ENCODE measurements at regions not wholly inside any gene's neighbourhood (a gene's known extent, or its start where the extent isn't known, plus 50 kb on each side); places are given as distances from the start of the nearest gene placed in this dataset.

- no peaks in the 10 kb centered on the region for H3K36me3 ChIP-seq (ENCODE audit: control insufficient read depth, insufficient read depth, low read length)
- no peak for DNase-seq (ENCODE audit: extremely low read depth, insufficient read length)
- no peak overlapping the region for H3K4me3 ChIP-seq (replicated peaks; ENCODE audit: low read depth, low read length)
- no peaks in the 10 kb centered on the region for H3K27me3 ChIP-seq (replicated peaks; ENCODE audit: control insufficient read depth, insufficient read depth, low read length)
- TF ChIP-seq, protein P1, sequence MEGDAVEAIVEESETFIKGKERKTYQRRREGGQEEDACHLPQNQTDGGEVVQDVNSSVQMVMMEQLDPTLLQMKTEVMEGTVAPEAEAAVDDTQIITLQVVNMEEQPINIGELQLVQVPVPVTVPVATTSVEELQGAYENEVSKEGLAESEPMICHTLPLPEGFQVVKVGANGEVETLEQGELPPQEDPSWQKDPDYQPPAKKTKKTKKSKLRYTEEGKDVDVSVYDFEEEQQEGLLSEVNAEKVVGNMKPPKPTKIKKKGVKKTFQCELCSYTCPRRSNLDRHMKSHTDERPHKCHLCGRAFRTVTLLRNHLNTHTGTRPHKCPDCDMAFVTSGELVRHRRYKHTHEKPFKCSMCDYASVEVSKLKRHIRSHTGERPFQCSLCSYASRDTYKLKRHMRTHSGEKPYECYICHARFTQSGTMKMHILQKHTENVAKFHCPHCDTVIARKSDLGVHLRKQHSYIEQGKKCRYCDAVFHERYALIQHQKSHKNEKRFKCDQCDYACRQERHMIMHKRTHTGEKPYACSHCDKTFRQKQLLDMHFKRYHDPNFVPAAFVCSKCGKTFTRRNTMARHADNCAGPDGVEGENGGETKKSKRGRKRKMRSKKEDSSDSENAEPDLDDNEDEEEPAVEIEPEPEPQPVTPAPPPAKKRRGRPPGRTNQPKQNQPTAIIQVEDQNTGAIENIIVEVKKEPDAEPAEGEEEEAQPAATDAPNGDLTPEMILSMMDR (IDR thresholded peaks at IDR 0.05; ENCODE audit: insufficient read depth, low read length, poor library complexity, severe bottlenecking) = no peak
These were observed 1039.1 kb upstream of the TENM3 start for GRCh38 chr4:181204109-181204508.

- TF ChIP-seq, protein P1 (IDR thresholded peaks at IDR 0.05; ENCODE audit: insufficient read depth, low read length, poor library complexity, severe bottlenecking) = no peak
- no peaks in the 10 kb centered on the region for H3K27me3 ChIP-seq (replicated peaks; ENCODE audit: control insufficient read depth, insufficient read depth, low read length)
- H3K36me3 ChIP-seq (ENCODE audit: control insufficient read depth, insufficient read depth, low read length) = no peaks in the 10 kb centered on the region
- H3K4me3 ChIP-seq (replicated peaks; ENCODE audit: low read depth, low read length) = no peak overlapping the region
- DNase-seq (ENCODE audit: extremely low read depth, insufficient read length) = no peak
These were observed 1029.7 kb upstream of the TENM3 start for GRCh38 chr4:181213551-181213950.

DNA sequence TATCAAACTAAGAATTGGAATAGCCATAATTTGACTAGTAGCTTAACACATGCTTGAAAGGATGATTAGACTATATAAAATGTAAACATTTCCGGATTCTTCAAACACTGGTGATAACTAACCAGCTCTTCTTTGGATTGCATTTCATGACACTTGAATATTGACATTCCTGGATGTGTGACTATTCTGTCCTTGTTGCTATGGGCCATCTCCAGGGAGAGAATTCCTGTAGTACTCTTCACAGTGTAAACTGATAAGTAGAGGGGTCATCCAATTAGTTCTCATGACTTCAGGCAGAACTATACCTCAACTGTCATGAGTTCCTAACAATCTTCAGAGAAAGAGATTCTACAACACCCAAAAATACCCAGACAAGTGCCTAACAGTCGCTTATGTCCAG, 1026.7 kb upstream of the TENM3 start:
- no peaks in the 10 kb centered on the region for H3K27me3 ChIP-seq (replicated peaks; ENCODE audit: control insufficient read depth, insufficient read depth, low read length)
- H3K4me3 ChIP-seq (replicated peaks; ENCODE audit: low read depth, low read length) = no peak overlapping the region
- H3K36me3 ChIP-seq (ENCODE audit: control insufficient read depth, insufficient read depth, low read length) = no peaks in the 10 kb centered on the region
- TF ChIP-seq, protein P1 (IDR thresholded peaks at IDR 0.05; ENCODE audit: insufficient read depth, low read length, poor library complexity, severe bottlenecking) = no peak
- DNase-seq (ENCODE audit: extremely low read depth, insufficient read length) = no peak

DNA sequence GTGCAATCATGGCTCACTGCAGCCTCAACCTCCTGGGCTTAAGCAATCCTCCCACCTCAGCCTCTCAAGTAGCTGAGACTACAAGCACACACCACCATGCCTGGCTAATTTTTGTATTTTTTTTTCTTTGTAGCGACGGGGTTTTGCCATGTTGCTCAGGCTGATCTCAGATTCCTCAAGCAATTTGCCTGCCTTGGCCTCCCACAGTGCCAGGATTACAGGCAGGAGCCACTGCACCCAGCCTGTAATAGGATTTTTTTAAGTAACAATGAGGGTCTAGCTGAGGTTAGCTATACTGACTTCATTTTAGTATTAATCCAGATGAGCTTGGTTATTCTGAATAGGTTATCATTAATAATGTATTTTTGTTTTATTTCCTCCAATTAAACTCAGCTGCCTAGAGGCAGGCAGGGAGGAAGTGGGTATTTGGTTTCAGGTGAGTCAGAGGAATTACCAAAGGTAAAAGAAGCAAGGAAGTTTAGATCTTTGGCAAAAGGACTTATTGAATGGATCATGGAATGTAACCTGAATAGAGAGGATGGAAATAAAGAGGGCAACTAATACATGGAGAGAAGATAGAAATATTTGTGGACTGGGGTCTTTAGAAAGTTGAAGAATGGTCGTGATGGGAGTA, 1023.3 kb upstream of the TENM3 start:
- no peaks in the 10 kb centered on the region for H3K27me3 ChIP-seq (replicated peaks; ENCODE audit: control insufficient read depth, insufficient read depth, low read length)
- no peak overlapping the region for H3K4me3 ChIP-seq (replicated peaks; ENCODE audit: low read depth, low read length)
- TF ChIP-seq, protein P1 (IDR thresholded peaks at IDR 0.05; ENCODE audit: insufficient read depth, low read length, poor library complexity, severe bottlenecking) = no peak
- H3K36me3 ChIP-seq (ENCODE audit: control insufficient read depth, insufficient read depth, low read length) = no peaks in the 10 kb centered on the region
- DNase-seq (ENCODE audit: extremely low read depth, insufficient read length) = no peak

- Histone ChIP-seq H3K36me3 (ENCODE audit: control insufficient read depth, insufficient read depth, low read length) (no peaks in the 10 kb centered on the region), H3K4me3 (replicated peaks; ENCODE audit: low read depth, low read length) (no peak overlapping the region), H3K27me3 (replicated peaks; ENCODE audit: control insufficient read depth, insufficient read depth, low read length) (no peaks in the 10 kb centered on the region)
- no peak for DNase-seq (ENCODE audit: extremely low read depth, insufficient read length)
- TF ChIP-seq, protein P1 (IDR thresholded peaks at IDR 0.05; ENCODE audit: insufficient read depth, low read length, poor library complexity, severe bottlenecking) = no peak
These were observed 1018.4 kb upstream of the TENM3 start for GRCh38 chr4:181224852-181225251.
